GM19238 (cell line): ENCODE measurements at regions not wholly inside any gene's neighbourhood (a gene's known extent, or its start where the extent isn't known, plus 50 kb on each side); places are given as distances from the start of the nearest gene placed in this dataset.

ENCODE experiments used
- DNase-seq: peaks from one replicate; pipeline ENCODE4 v3.0.0; 2011; ENCODE audit warnings: low spot score; ENCODE audit not compliant: insufficient read length

DNA sequence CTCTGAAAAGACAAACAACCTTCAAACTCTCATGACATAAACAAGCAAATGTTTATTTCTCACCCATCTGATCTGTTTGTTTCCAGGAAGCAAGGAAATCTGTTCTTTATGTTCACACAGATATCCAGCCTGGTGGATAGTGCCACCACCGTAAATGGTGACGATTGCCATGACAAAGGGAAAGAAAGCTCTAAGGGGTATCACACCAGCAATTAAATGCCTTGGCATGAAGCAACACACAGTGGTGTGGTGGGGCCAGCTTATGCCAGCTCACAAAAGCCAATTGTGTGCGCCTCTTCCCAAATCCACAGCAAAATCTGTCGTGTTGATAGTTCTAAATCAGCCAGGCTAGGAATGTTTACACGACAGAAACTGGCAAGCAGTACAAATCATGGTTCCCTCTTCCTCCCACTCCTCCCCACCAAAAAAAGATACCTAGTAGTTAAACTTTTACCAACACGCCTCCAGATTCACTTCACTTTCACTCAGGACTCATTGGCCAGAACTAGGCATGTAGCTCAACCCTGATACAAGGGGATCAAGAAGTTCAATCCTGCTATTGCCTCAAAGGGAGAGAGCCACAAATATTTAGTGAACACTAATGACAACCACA is 189.2 kb upstream of the SLCO3A1 start:
- DNase-seq: no peak

DNA sequence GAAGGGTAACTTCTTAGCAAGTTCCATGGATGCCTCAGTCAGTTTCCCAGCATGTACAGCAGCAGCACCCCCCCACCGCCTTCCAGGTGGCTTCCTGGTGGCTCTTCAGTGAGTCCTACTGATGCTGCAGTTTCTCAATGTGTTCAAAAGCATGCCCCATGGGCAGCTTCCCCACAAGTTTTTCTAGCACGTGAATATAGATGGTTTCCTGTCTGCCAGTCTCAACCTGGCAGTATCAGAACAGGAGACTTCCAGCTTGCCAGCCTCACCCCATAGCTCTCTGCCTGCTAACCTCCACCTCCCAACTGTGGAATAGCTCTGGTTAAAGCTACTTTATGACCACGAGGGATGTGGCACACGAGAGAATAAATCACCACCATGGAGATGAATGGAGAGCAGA is 188.3 kb upstream of the SLCO3A1 start:
- DNase-seq: no peak

DNA sequence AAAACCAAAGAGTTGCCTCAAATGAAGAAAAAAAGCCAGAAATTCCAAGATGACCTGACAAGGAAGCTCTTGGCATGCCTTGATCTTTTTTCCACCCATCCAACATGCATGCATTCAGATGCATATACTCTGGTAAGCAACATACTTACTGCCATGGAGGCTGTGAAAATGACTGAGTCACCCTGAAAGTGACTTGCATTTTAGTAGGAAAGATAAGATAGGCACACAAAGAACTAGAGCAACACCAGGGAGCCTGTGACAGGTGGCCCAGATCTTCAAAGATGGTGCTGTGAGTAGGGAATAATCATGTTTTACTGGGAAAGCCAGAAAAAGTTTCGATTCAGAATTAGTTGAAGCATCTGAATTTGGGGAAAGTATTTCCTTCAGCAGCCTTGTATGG is 185.1 kb upstream of the SLCO3A1 start:
- no peak for DNase-seq

DNA sequence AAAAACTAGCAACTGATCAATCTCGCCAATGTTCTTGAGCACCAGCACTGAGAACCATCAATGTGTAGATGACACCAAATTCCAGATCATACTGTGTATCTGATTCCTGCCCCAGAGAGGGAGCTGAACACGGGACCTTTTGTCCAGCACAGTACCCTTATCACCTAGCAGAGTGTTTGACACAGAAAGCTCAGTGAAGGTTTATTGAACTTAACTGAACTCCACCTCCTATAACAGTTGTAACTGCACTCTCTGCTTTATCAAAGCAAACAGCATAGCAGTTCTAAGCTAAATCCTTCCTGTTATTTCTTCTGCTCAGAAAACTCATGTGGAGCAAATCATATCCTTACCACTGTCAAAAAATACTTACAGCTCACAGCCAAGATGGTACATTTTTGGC is 183.4 kb upstream of the SLCO3A1 start:
- no peak for DNase-seq

DNA sequence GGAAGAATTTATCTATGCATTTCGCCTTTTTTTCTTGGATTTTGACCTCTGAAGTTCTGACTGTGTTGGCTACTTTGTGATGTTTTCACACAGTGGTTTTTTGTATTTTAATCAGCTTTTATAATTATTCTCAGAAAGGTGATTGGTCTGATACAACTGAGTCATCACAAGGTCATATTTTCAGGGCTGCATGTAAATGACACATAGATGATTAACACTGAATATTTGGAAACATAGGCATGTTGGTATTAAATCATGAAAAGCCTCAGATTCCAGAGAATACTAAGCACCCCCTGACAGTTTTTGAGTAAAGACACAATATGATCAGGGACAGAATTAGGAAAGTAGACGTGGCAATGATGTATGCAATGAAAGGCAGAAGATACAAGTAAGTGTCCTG is 175.5 kb upstream of the SLCO3A1 start:
- no peak for DNase-seq

DNA sequence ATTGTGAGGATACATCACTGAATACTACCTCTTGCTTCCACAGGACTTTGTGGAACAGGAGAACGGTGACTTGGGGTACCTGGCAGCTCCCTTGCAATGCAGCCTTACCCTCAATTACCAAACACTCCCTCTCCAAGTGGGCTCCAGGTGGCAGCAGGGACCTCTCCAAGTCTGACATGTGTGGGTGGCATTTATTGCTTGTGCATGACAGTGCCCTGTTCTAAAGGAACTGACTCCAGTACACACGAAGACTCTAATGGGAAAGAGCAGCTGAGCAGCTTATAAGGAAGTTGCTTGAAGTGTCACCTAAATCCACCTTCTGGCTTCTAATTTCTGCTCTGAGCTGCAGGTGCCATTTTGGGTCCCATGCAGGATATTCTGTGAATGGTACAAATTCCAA is 174.1 kb upstream of the SLCO3A1 start:
- DNase-seq: no peak

DNA sequence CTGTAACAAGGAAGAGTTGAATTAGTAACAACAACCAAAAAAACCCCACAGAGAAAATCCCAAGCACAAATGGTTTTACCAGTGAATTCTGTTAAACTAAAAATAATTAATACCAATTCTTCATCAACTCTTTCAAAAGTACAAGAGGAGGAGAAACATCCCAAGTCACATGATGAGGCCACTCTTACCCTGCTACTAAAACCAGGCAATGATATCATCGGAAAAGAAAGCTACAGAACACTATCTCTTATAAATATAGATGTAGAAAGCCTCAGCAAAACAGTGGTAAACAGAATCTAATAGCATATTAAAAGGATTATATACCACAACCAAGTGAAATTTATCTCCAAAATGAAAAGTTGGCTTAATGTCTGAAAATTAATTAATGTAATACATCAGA is 168.1 kb upstream of the SLCO3A1 start:
- no peak for DNase-seq

DNA sequence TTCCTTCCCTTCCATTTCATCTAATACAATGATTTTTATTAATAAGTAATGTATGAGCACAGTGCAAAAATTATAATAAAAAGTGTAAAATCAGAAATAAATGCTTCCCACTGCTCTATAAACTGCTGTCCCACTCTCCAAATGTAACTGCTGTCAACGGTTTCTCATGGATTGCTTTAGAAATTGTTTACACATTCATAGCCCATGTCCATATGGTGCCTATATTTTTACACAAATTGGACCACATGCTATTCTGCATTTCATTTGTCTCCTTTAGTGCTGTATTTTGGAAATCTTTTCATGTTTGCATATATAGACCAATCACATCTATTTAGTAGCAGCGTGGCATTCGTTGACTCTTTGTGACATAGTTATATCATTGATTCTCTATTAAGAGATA is 164.7 kb upstream of the SLCO3A1 start:
- no peak for DNase-seq

DNA sequence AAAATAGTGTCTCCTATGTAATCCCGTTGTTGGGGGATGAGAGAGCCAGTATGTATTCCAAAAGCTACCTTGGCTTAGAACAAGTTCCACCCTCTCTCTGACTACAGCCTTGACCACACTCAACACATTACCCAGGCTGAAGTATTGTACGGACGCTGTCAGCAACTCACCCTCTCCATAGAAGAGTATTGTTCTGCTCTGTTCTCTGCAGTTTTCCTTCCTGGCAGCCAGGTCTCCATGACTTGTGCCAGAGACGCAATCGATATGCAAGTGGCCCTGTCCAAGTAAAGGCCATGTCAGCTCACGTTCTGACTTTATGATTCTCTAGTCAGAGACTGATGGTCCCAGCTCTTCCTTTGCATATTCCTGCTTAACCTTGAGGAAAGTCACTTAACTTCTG is 164.1 kb upstream of the SLCO3A1 start:
- no peak for DNase-seq

DNA sequence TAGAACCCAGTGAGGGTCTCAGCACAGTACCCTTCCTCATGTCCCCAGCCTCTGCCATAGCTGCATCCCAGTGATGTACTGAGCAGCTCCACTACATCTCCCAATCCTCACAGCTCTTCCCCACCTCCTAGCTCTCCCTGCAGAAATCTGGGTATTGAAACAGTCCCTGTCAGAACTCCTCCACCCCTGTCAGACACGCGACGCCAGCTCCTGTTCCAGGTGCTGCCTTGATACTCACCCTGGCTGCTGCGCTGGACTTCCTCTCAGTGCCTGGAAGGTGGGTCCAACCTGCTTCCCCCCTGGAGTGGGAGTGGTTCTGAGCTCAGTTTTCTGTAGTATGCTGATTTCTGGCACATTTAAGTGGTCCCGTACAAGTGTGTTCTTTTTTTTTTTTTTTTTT is 160.9 kb upstream of the SLCO3A1 start:
- no peak for DNase-seq

DNA sequence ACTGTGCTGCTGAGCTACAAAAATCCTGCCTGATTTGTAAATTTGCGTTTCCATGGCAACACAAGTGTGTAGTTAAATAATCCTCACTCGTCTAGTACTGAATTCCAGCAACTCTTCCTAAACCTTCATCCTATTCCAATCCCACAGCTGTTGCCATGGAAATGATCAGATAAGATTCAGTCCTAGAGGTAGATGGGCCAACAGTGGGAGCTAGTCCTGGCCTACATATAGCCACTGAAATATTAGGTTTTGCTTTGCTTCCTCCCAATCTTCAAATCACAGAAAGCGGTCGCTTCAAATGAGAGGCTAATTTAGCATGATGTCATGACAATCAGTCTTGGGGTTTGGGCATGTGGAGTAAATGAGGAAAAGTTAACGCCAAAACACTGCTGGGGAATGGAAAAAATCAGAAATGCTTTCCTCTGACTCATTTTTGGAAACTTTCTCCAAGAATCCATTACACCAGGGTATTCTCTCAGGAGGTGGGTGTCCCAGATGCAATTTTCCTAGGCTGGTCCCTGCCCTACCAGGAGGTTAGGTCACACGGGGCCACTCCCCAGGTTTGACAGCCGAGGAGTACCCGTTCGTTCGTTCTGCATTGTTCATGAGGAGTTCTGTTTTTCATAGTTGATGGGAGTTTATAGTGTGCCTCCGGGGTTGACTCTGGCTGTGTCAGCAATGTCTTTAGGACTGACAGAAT is 159.2 kb upstream of the SLCO3A1 start:
- no peak for DNase-seq

DNA sequence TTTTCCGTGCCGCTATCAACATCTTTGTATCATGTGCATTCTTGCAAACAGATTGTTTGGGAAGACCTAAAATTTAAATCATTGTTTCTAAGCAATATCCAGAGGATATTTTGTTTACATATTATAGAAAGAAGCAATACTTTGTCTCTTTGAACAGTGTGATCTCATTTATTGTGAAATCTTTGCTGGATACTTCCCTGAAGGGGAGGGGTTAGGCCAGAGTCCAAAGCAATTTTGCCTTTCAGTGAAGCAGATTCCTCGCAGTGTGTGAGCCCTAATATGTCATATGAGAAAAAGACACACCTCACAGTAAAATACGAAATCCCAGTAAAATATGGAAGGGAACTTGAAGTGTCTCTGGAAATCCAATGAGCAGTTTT is 158.7 kb upstream of the SLCO3A1 start:
- no peak for DNase-seq

DNA sequence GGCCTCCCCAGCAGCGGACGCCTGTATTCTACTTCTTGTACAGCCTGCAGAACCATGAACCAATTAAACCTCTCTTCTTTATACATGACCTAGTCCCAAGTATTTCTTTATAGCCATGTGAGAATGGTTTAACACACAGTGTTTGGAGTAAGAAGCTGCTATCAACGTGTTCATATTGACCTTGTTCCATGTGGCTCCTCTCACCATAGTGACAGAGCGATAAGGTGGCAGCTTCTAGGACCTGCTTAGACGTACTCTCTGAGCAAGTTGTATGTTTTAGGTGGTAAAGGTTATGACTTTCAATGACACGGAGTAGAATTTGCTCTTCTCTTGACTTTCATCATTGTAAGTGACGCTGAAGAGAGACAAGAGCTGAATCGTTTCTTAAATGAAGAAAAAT is 157.7 kb upstream of the SLCO3A1 start:
- DNase-seq: no peak

DNA sequence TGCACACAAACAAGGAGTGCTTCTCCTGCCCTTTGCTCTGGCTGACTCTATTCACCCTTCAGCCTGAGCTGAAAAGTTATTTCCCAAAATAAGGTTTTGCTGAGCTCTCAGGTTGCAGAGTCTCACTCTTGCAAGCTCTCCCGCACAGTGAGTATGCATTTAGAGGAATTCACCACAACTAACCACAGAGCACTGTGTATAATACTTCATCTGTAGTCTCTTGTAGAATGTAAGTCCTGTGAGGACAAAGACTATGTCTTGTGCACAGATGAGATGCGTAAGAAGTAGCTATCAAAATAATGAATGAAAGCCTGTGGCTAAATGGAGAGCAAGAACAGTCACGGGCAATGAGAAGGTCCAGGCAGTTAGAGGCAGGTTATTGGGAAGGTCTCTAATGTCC is 156.5 kb upstream of the SLCO3A1 start:
- no peak for DNase-seq

DNA sequence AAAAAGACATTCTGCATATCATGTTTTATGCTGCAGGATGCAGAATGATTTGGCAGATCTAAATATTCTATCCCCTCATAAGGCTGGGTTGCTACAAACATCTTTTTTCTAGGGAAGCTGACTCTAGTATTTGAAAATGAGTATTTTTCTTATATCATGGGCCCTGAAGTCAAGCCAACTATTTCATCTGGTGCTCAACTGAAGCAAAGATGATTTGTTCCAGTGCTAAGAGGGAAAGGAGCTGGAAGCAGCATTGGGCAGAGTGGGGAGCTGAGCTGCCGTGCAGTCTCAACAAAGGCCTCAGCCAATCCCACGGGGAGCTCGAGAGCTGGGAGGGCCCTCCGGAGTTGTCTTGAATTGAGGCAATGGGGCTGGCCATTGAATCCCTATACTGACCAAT is 155.3 kb upstream of the SLCO3A1 start:
- DNase-seq: no peak

DNA sequence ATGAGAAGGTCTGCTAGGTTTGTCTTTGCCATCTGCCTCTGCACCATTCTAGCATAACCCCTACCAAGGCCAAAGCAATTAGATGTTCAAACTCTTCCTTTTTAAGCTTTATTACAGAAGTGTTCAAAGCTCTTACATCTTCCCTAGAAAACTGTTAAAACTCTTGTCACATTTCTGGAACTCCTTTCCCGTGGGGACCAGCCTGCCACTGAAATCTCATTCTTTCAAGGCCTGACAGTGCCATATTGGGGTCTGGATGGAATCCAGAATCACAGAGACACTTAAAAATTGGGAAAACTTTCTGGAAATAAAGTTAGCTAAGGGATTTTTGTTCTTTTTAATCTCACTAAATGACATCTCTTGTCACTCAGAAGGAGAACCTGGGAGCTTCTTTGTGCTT is 153.8 kb upstream of the SLCO3A1 start:
- no peak for DNase-seq

DNA sequence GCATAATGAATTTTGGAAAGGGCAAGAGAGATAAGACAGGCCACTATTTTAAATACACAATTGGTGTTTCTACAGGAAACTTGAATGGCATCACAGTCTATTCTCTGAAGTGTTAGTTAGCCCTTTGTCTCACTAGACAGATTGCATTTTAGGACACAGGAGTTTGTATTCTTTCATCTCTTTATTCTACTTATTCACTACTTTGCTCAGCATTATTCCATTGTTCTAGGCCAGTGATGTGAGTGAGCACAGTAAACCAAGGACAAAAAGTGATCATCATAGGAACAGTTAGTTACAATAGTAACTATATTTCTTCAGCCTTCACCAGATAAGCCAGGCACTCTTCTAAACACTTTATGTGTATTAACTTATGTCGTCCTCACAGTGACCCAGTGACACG is 150.2 kb upstream of the SLCO3A1 start:
- DNase-seq: no peak

DNA sequence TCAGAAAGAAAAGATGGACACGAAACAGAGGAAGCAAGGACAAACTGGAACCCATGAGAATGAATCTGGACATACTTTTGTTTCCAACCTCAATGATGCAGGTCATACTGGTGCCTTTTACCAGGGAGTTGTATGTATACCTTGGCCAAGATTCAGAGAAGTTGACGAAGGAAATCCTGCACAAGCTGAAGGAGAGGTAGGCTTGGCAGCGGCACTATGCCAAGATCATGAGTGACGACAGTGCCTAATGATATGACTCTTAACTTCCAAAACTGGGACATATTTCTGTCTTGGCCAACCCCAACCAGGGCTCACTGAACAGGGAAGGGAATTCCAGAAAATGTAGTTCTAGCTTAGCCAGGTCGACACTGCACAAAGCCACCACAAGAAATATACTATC is 149.2 kb upstream of the SLCO3A1 start:
- no peak for DNase-seq

DNA sequence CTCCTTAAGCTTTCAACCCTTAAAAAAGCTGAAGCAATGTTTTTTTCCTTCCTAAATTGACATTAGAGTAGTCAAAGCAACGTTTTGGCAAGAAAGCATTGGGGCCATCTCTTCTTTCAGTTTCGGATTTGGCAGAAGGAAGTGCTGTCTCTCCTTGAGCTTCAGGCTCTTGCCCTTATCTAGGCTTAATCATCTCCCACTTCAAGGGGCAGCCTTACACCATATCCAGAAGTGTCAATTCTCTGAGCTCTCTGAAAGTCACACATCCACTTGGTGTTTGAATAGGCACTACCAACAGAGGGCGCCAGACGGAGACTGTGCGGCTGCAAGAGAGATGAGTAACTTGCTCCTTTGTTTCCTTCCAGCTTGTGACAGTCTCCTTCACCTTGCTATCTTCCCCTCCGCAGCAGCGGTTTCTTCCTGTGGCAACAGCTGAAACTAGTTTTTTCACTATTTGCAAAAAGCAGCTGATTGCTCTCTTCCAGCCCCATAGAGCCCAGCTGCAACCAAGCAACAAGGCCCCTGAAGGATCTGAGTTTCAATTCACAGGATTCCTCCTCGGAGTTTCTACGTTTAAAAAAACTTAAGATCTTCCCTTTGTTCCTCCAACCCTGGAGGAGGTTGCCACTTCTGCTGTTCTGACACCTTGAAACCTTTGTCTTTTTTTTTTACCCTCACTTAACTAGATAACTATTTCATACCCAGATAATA is 147.0 kb upstream of the SLCO3A1 start:
- DNase-seq: peak; percentile 8

DNA sequence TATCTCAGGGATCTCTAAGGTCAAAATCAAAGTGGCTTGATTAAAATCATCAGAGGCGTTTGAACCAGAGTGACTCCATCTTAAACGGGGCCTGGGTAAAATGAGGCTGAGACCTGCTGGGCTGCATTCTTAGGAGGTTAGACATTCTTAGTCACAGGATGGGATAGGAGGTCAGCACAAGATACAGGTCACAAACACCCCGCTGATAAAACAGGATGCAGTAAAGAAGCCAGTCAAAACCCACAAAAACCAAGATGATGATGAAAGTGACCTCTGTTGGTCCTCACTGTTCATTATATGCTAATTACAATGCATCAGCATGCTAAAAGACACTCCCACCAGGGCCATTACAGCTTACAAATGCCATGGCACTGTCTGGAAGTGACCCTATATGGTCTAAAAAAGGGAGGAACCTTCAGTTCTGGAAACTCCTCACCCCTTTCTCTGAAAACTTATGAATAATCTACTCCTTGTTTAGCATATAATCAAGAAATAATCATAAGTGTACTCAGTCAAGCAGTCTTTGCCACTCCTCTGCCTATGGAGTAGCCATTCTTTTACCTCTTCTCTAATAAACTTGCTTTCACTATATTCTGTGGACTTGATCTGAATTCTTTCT is 143.3 kb upstream of the SLCO3A1 start:
- DNase-seq: no peak

DNA sequence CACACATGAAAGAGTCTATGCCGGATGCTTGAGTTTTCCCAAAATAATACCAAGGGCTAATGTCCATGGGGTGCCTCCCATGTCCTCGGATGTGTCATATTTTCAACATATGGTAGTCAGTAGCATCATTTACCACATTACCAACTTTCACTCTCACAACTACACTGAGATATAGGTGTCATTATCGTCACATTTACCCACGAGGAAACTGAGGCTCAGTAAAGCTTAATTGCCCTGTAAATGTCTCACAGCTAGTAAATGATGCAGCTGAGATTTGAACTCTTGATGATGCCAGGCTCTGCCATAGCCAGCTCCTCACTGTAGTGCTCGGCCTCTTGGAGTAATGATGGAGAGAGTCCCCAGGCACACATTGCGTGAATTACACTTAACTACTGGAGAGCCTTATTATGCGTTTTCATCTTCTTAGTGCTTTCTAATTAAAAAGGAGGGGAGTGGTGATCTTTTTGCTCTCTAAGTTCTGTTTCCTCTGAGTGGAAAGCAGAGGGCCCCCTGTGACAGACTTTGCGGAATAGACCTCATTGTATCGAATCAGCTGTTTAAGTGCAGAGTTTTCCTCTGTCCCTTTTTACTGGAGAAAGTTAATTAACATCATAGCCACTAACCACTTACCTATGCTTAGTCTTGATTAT is 142.0 kb upstream of the SLCO3A1 start:
- DNase-seq: no peak

DNA sequence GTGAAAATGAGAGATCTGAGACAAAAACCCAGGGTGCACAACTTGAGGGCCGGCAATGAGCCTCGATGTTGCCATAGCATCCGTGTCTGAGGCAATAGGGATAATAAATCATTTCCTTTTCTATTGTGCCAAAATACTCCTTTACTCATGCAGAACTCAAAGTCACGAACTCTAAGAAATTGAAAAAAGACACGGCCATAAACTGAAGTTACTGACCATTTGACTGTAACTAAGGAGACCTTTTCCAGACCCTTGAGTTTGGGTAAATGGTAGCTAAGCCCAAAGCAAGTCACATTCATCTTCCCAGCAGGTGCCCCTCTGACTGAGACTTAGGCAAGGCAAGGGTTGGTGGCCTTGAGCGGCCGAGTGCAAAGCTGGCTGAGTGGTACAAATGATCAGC is 141.2 kb upstream of the SLCO3A1 start:
- DNase-seq: no peak
